Thyroid gland (tissue), 4 donors: ENCODE measurements at regions not wholly inside any gene's neighbourhood (a gene's known extent, or its start where the extent isn't known, plus 50 kb on each side); places are given as distances from the start of the nearest gene placed in this dataset.

ENCODE experiments used
- DNase-seq, 2 donors: peaks; one replicate each; pipeline ENCODE4 v3.0.0-alpha.2; 2019
- H3K27ac ChIP-seq, 3 donors: fragments of 200-600 bp; sonication (generic); 1 replicate in 2 of 3; 2 replicates in 1 of 3; pipeline ENCODE4 v1.5.1; 2016 to 2019; ENCODE audit warnings: mild to moderate bottlenecking in 1 of 3, moderate library complexity in 1 of 3
- H3K27me3 ChIP-seq: fragments of 200-600 bp; sonication (generic); one replicate; pipeline ENCODE4 v1.5.1; 2019
- H3K36me3 ChIP-seq, 2 donors: fragments of 200-600 bp; sonication (generic); one replicate each; pipeline ENCODE4 v1.5.1; 2016 to 2019
- H3K4me1 ChIP-seq, 2 donors: fragments of 200-600 bp; sonication (generic); one replicate each; pipeline ENCODE4 v1.5.1; 2017 to 2019
- H3K4me3 ChIP-seq, 3 donors: fragments of 200-600 bp; sonication (generic); replicated peaks in 1 of 3; 1 replicate in 2 of 3; 2 replicates in 1 of 3; pipeline ENCODE4 v1.5.1; 2016; ENCODE audit warnings: mild to moderate bottlenecking in 1 of 3
- H3K9me3 ChIP-seq: fragments of 200-600 bp; sonication (generic); one replicate; pipeline ENCODE4 v1.5.1; 2017
- POLR2A ChIP-seq, 2 donors: fragments of 450-650 bp; IDR thresholded peaks; one replicate each; pipeline ENCODE4 v1.6.1; 2017; ENCODE audit warnings: antibody characterized with exemption in 2 of 2, mild to moderate bottlenecking in 2 of 2, moderate library complexity in 1 of 2
- WGBS, 2 donors: methylation state at CpG; one replicate each; pipeline ENCODE4 v1.1.5; 2017; 5-methylcytosine and 5-hydroxymethylcytosine counted together
- intact Hi-C: fragments of 100-400 bp; cut with DNase I; formaldehyde crosslinking; loops from one replicate; pipeline ENCODE4 v1.15.1; 2023
- TF ChIP-seq, protein P1 (sequence below), 6 experiments: fragments of 200-600 bp in 3 of 6; fragments of 450-650 bp in 3 of 6; sonication (generic) in 3 of 6; IDR thresholded peaks; one replicate each; pipeline ENCODE4 v1.5.1; 2016 to 2019; ENCODE audit warnings: antibody characterized with exemption in 6 of 6, mild to moderate bottlenecking in 2 of 6, inconsistent platforms in 1 of 6, moderate library complexity in 1 of 6

DNA sequence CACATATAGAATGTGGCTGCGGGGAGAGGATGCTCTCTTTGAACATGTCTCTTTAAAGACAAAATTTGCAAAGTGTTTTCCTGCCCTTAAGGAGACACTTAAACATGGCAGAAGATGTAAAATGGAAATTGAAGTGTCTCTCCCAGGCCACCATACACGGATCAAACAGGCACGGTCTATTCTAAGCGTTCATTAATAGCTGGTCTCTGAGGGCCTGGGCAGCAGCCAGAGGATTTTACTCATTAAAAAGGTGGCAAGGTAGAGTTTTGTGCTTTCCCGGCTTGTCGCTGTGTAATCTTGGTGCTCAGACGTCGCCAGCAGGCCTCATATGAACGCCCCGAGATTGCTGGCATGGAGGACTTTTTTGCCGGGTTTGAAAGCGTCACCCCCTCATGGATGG is 205.5 kb downstream of the EMX2 start:
- no peak for TF ChIP-seq POLR2A (IDR thresholded peaks at IDR 0.05)
- TF ChIP-seq, protein P1, sequence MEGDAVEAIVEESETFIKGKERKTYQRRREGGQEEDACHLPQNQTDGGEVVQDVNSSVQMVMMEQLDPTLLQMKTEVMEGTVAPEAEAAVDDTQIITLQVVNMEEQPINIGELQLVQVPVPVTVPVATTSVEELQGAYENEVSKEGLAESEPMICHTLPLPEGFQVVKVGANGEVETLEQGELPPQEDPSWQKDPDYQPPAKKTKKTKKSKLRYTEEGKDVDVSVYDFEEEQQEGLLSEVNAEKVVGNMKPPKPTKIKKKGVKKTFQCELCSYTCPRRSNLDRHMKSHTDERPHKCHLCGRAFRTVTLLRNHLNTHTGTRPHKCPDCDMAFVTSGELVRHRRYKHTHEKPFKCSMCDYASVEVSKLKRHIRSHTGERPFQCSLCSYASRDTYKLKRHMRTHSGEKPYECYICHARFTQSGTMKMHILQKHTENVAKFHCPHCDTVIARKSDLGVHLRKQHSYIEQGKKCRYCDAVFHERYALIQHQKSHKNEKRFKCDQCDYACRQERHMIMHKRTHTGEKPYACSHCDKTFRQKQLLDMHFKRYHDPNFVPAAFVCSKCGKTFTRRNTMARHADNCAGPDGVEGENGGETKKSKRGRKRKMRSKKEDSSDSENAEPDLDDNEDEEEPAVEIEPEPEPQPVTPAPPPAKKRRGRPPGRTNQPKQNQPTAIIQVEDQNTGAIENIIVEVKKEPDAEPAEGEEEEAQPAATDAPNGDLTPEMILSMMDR (IDR thresholded peaks at IDR 0.05) = no peak
- no peaks in the 10 kb centered on the region for H3K27me3 ChIP-seq
- H3K27ac ChIP-seq = no peak overlapping the region
- intact Hi-C loops = no loop called here
- no peak for DNase-seq
- H3K4me3 ChIP-seq = no peak overlapping the region
- no peaks in the 10 kb centered on the region for H3K9me3 ChIP-seq
- whole genome bisulfite sequencing, 2 donors = 78 to 80% methylated on average over 12 of the region's 12 CpGs
- no peaks in the 10 kb centered on the region for H3K4me1 ChIP-seq
- H3K36me3 ChIP-seq = no peaks in the 10 kb centered on the region

DNA sequence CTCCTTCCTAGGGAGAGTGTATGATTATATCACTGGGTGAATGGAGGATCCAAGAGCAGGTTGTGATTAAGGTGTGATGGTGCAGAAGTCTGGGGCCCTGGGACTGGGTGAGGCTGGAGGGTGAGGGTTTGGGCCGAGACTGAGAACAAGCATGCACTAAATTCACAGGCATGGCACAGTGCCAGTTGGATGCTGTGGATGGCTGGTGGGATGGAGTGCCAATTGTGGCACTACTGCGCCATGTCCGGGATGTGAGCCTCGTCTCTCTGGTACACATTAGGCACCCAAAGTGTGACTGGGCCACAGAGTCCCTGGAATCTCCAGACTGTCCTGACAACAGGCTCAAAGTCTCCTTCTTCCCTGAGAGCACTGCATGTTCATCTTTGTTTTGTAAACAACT is 208.1 kb downstream of the EMX2 start:
- no peak overlapping the region for H3K4me3 ChIP-seq
- H3K4me1 ChIP-seq = no peaks in the 10 kb centered on the region
- no peak overlapping the region for H3K27ac ChIP-seq
- no peak for DNase-seq
- no peaks in the 10 kb centered on the region for H3K27me3 ChIP-seq
- TF ChIP-seq, protein P1 (IDR thresholded peaks at IDR 0.05) = no peak
- TF ChIP-seq POLR2A (IDR thresholded peaks at IDR 0.05) = no peak
- H3K36me3 ChIP-seq = no peaks in the 10 kb centered on the region
- intact Hi-C loops = no loop called here
- 87 to 93% methylated on average over 4 of the region's 4 CpGs for WGBS, 2 donors
- H3K9me3 ChIP-seq = no peaks in the 10 kb centered on the region

DNA sequence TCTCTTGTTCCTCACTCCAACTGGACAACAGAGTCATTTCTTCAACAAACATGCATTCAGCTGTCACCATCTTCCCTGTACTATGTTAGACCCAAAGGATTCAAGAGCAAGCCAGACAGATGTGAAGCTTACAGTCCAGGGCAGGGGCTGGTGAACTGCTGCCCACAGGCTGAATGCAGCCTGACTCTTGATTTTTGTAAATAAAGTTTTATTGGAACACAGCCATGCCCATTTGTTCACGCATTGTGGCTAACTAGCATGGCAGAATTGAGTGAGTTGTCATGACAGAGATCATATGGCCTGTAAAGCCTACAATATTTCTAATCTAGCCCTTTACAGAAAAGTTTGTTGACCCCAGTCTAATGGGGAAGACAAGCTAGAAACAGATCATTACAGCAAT is 208.7 kb downstream of the EMX2 start:
- TF ChIP-seq, protein P1 (IDR thresholded peaks at IDR 0.05) = no peak
- no peak for TF ChIP-seq POLR2A (IDR thresholded peaks at IDR 0.05)
- DNase-seq = no peak
- WGBS, 2 donors = 86 to 100% methylated on average over 1 of the region's 1 CpG
- no peak overlapping the region for H3K27ac ChIP-seq
- H3K9me3 ChIP-seq = no peaks in the 10 kb centered on the region
- H3K4me3 ChIP-seq = no peak overlapping the region
- H3K36me3 ChIP-seq = no peaks in the 10 kb centered on the region
- intact Hi-C loops = no loop called here
- H3K4me1 ChIP-seq = no peaks in the 10 kb centered on the region
- H3K27me3 ChIP-seq = no peaks in the 10 kb centered on the region

DNA sequence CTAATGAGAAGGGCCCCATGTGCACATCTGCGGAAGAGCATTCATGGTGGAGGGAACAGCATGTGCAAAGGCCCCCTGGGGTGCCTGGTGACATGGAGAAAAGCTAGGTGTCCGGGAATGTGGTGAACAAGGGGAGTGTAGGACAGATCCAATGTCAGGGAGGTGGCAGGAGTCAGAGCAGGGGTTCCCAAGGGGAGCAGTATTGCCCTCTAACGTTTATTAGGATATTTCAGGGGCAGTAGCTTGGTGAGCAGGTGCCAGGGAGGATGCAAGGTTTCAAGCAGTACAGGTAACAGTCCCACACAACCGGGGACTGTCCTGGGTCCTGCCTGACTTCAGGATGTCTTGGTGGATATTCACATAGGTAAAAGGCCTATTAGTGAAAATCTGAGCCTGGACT is 209.6 kb downstream of the EMX2 start:
- TF ChIP-seq, protein P1 (IDR thresholded peaks at IDR 0.05) = no peak
- TF ChIP-seq POLR2A (IDR thresholded peaks at IDR 0.05) = no peak
- Histone ChIP-seq H3K4me3 (no peak overlapping the region), H3K27me3 (no peaks in the 10 kb centered on the region), H3K9me3 (no peaks in the 10 kb centered on the region), H3K27ac (no peak overlapping the region), H3K4me1 (no peaks in the 10 kb centered on the region), H3K36me3 (no peaks in the 10 kb centered on the region)
- DNase-seq = no peak
- intact Hi-C loops = no loop called here
- WGBS, 2 donors = 67 to 74% methylated on average over 4 of the region's 4 CpGs

DNA sequence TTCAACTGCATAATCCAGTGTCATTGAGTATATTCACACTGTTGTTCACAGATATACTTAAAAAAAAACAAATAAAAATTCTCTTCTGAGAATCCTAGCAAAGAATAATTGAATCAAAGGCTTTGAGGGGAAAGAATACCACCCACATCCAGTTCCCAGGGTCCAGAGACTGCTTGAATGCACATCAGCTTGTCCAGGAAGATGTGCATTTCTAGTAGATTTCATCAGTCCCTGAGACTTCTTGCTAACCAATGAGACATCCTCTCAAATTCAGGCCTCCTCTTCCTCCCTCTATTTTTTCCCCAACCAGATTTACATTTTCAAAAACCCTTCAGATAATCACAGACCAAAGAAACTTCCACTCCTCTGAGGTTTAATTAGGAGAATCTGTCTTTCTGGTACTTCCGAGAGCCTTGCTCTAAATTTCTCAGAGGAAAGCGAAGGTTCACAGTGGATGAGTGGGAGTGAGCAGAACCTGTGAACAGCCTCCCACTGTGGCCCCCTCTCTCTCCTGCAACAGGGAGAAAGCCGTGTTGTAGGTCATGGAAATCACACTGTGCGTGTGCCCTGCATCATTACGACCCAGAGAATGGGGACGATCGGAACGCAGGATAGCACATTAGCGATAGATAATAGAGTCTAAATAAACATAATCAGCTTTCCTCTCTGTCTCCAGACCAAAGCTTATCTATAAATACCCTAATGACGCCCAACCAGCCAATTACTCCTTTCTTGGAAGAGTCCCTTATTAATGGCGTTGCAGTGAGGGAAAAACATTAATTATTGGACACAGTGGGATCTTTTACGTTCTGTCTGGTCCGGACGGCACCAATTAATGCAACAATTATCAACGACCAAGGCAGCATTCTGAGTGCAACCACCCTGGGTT is 212.5 kb downstream of the EMX2 start:
- Histone ChIP-seq H3K36me3 (no peaks in the 10 kb centered on the region), H3K4me3 (no peak overlapping the region), H3K27ac (no peak overlapping the region), H3K9me3 (no peaks in the 10 kb centered on the region), H3K27me3 (no peaks in the 10 kb centered on the region), H3K4me1 (no peaks in the 10 kb centered on the region)
- TF ChIP-seq, protein P1 (IDR thresholded peaks at IDR 0.05) = no peak
- TF ChIP-seq POLR2A (IDR thresholded peaks at IDR 0.05) = no peak
- WGBS, 2 donors = 78 to 81% methylated on average over 15 of the region's 15 CpGs
- intact Hi-C loops = no loop called here
- no peak for DNase-seq
